GM23338 (cell line): ENCODE measurements at regions not wholly inside any gene's neighbourhood (a gene's known extent, or its start where the extent isn't known, plus 50 kb on each side); places are given as distances from the start of the nearest gene placed in this dataset.

Source experiments
- ATAC-seq: fragments of 200-7000 bp; cut with Tn5 transposase; 3 replicates; pipeline ENCODE4 v1.9.1; 2020
- DNase-seq: peaks from one replicate; pipeline ENCODE4 v3.0.0-alpha.2; 2015; ENCODE audit warnings: low spot score
- H2AFZ ChIP-seq: fragments of 200-600 bp; sonication (generic); 2 replicates; pipeline ENCODE4 v1.8.0; 2016; ENCODE audit warnings: antibody characterized with exemption, mild to moderate bottlenecking, moderate library complexity
- H3F3A ChIP-seq: fragments of 200-600 bp; sonication (generic); replicated peaks from 2 replicates; pipeline ENCODE4 v1.8.0; 2017; ENCODE audit warnings: antibody characterized with exemption, mixed run types, low read depth
- H3K27ac ChIP-seq: fragments of 200-600 bp; sonication (generic); 2 replicates; pipeline ENCODE4 v1.6.1; 2016; ENCODE audit warnings: low read depth
- H3K27me3 ChIP-seq: fragments of 200-600 bp; sonication (generic); 2 replicates; pipeline ENCODE4 v1.8.0; 2016; ENCODE audit warnings: mild to moderate bottlenecking, mixed run types, moderate library complexity; ENCODE audit not compliant: insufficient read depth
- H3K36me3 ChIP-seq: fragments of 200-600 bp; sonication (generic); 2 replicates; pipeline ENCODE4 v1.8.0; 2016; ENCODE audit warnings: mild to moderate bottlenecking; ENCODE audit not compliant: insufficient read depth
- H3K4me1 ChIP-seq: fragments of 200-600 bp; sonication (generic); 2 replicates; pipeline ENCODE4 v1.8.0; 2016; ENCODE audit warnings: mild to moderate bottlenecking, moderate library complexity; ENCODE audit not compliant: insufficient read depth
- H3K4me2 ChIP-seq: fragments of 200-600 bp; sonication (generic); 2 replicates; pipeline ENCODE4 v1.7.1; 2017; ENCODE audit warnings: mixed run types
- H3K4me3 ChIP-seq: fragments of 200-600 bp; sonication (generic); 2 replicates; pipeline ENCODE4 v1.6.1; 2016; ENCODE audit warnings: mixed run types
- H3K79me2 ChIP-seq: fragments of 200-600 bp; sonication (generic); replicated peaks from 2 replicates; pipeline ENCODE4 v1.8.0; 2017; ENCODE audit warnings: mild to moderate bottlenecking; ENCODE audit not compliant: insufficient read depth
- H3K9me2 ChIP-seq: fragments of 200-600 bp; sonication (generic); 2 replicates; pipeline ENCODE4 v1.8.0; 2017; ENCODE audit not compliant: insufficient read depth
- H4K20me1 ChIP-seq: fragments of 200-600 bp; sonication (generic); replicated peaks from 2 replicates; pipeline ENCODE4 v1.8.0; 2017; ENCODE audit warnings: mild to moderate bottlenecking; ENCODE audit not compliant: insufficient read depth
- H3K27ac Mint-ChIP-seq: 2 replicates; pipeline ENCODE4 v1.8.0; 2020; ENCODE audit warnings: inconsistent platforms, mild to moderate bottlenecking, moderate library complexity, mixed read lengths
- H3K27me3 Mint-ChIP-seq: 3 replicates; pipeline ENCODE4 v1.8.0; 2022; ENCODE audit warnings: low read depth, mild to moderate bottlenecking, moderate library complexity, mixed read lengths, inconsistent platforms; ENCODE audit not compliant: insufficient read depth, poor library complexity
- H3K36me3 Mint-ChIP-seq: 3 replicates; pipeline ENCODE4 v1.8.0; 2021; ENCODE audit warnings: low read depth, mild to moderate bottlenecking, inconsistent platforms, moderate library complexity, mixed read lengths
- H3K4me1 Mint-ChIP-seq: 3 replicates; pipeline ENCODE4 v1.8.0; 2020; ENCODE audit warnings: mild to moderate bottlenecking, inconsistent platforms, mixed read lengths
- H3K4me3 Mint-ChIP-seq: 3 replicates; pipeline ENCODE4 v1.8.0; 2021; ENCODE audit warnings: moderate library complexity, mild to moderate bottlenecking, inconsistent platforms, mixed read lengths
- H3K9me3 Mint-ChIP-seq: 3 replicates; pipeline ENCODE4 v1.8.0; 2020; ENCODE audit warnings: moderate library complexity, mild to moderate bottlenecking, inconsistent platforms, mixed read lengths
- CREB1 ChIP-seq: fragments of 250-450 bp; sonication (Bioruptor Pico); IDR thresholded peaks from 2 replicates; pipeline ENCODE4 v1.5.0; 2020; ENCODE audit warnings: low read depth, mild to moderate bottlenecking, moderate library complexity
- EZH2 ChIP-seq: fragments of 200-600 bp; sonication (generic); IDR thresholded peaks from one replicate; pipeline ENCODE4 v1.8.0; 2017; ENCODE audit warnings: antibody characterized with exemption, mild to moderate bottlenecking, low read depth; ENCODE audit not compliant: unreplicated experiment
- EZH2phosphoT487 ChIP-seq: fragments of 200-600 bp; sonication (generic); IDR thresholded peaks from one replicate; pipeline ENCODE4 v1.8.1; 2018; ENCODE audit warnings: antibody characterized with exemption; ENCODE audit not compliant: unreplicated experiment
- JUNB ChIP-seq: IDR thresholded peaks from one replicate; pipeline ENCODE4 v1.6.1; 2016; ENCODE audit warnings: antibody characterized with exemption; ENCODE audit not compliant: unreplicated experiment
- NANOG ChIP-seq: IDR thresholded peaks from 2 replicates; pipeline ENCODE4 v1.6.1; 2016; ENCODE audit warnings: antibody characterized with exemption, borderline replicate concordance
- POLR2AphosphoS5 ChIP-seq: IDR thresholded peaks from 2 replicates; pipeline ENCODE4 v1.6.1; 2016; ENCODE audit warnings: antibody characterized with exemption, low read depth
- STAT1 ChIP-seq: IDR thresholded peaks from one replicate; pipeline ENCODE4 v1.6.1; 2016; ENCODE audit warnings: antibody characterized with exemption; ENCODE audit not compliant: unreplicated experiment
- ZNF114 ChIP-seq: fragments of 250-450 bp; sonication (Bioruptor Pico); IDR thresholded peaks from 2 replicates; pipeline ENCODE4 v1.5.0; 2020; ENCODE audit warnings: mild to moderate bottlenecking, moderate library complexity
- ZNF331 ChIP-seq: fragments of 250-450 bp; sonication (Bioruptor Pico); IDR thresholded peaks from 2 replicates; pipeline ENCODE4 v1.5.0; 2020; ENCODE audit warnings: low read depth, mild to moderate bottlenecking, moderate library complexity
- ZNF462 ChIP-seq: fragments of 250-450 bp; sonication (Bioruptor Pico); IDR thresholded peaks from 2 replicates; pipeline ENCODE4 v1.5.0; 2020; ENCODE audit warnings: mild to moderate bottlenecking, moderate library complexity
- TF ChIP-seq, protein P1 (sequence below): IDR thresholded peaks from 2 replicates; pipeline ENCODE4 v1.6.1; 2016; ENCODE audit warnings: antibody characterized with exemption
- TF ChIP-seq, protein P2 (sequence below), 2 experiments: fragments of 200-600 bp in 1 of 2; sonication (generic) in 1 of 2; conservative IDR thresholded peaks; 2 replicates each; pipeline versions ENCODE4 v1.5.1 to v1.6.1; 2016 to 2017; ENCODE audit warnings: antibody characterized with exemption in 2 of 2, low read depth in 2 of 2, mild to moderate bottlenecking in 2 of 2, moderate library complexity in 1 of 2
- TF ChIP-seq, protein P3 (sequence below): IDR thresholded peaks from one replicate; pipeline ENCODE4 v1.6.1; 2018; ENCODE audit warnings: antibody characterized with exemption; ENCODE audit not compliant: unreplicated experiment

DNA sequence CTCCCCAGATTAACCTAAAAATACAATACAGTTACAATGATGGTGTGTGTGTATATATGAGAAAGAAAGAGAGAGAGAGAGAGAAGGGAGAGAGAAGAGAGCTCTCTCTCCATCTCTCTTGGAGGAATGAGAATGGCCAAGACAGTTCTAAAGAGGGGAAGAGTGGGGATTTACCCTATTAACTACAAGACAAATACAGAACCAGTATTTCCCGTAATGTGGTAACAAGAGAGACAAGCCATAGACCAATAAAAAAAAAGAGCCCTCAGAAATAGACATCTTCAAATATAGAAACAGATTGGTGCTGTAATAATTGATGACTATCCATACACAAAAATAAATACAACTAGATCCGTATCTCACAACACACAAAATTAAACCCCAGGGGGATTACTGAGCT, 87.0 kb downstream of the NSMCE3 start:
- Mint-ChIP-seq H3K27ac (no peak overlapping the region), H3K27me3 (no peaks in the 10 kb centered on the region), H3K9me3 (no peaks in the 10 kb centered on the region), H3K4me1 (no peaks in the 10 kb centered on the region), H3K36me3 (no peaks in the 10 kb centered on the region), H3K4me3 (no peak overlapping the region)
- DNase-seq (no peak), ATAC-seq (no peak)
- no peak overlapping the region for H2AFZ ChIP-seq
- TF ChIP-seq, protein P1, sequence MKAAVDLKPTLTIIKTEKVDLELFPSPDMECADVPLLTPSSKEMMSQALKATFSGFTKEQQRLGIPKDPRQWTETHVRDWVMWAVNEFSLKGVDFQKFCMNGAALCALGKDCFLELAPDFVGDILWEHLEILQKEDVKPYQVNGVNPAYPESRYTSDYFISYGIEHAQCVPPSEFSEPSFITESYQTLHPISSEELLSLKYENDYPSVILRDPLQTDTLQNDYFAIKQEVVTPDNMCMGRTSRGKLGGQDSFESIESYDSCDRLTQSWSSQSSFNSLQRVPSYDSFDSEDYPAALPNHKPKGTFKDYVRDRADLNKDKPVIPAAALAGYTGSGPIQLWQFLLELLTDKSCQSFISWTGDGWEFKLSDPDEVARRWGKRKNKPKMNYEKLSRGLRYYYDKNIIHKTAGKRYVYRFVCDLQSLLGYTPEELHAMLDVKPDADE: no peak
- TF ChIP-seq, protein P2, sequence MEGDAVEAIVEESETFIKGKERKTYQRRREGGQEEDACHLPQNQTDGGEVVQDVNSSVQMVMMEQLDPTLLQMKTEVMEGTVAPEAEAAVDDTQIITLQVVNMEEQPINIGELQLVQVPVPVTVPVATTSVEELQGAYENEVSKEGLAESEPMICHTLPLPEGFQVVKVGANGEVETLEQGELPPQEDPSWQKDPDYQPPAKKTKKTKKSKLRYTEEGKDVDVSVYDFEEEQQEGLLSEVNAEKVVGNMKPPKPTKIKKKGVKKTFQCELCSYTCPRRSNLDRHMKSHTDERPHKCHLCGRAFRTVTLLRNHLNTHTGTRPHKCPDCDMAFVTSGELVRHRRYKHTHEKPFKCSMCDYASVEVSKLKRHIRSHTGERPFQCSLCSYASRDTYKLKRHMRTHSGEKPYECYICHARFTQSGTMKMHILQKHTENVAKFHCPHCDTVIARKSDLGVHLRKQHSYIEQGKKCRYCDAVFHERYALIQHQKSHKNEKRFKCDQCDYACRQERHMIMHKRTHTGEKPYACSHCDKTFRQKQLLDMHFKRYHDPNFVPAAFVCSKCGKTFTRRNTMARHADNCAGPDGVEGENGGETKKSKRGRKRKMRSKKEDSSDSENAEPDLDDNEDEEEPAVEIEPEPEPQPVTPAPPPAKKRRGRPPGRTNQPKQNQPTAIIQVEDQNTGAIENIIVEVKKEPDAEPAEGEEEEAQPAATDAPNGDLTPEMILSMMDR (conservative IDR thresholded peaks at IDR 0.05; ENCODE audit: low read depth in 2 of 2): no peak
- no peak for TF ChIP-seq ZNF114
- no peak for TF ChIP-seq STAT1
- no peak for TF ChIP-seq NANOG
- TF ChIP-seq ZNF331: no peak
- TF ChIP-seq EZH2: no peak
- TF ChIP-seq POLR2AphosphoS5: no peak
- no peak for TF ChIP-seq ZNF462
- TF ChIP-seq JUNB: no peak
- TF ChIP-seq CREB1 (CRISPR knock-in tag): no peak
- TF ChIP-seq, protein P3, sequence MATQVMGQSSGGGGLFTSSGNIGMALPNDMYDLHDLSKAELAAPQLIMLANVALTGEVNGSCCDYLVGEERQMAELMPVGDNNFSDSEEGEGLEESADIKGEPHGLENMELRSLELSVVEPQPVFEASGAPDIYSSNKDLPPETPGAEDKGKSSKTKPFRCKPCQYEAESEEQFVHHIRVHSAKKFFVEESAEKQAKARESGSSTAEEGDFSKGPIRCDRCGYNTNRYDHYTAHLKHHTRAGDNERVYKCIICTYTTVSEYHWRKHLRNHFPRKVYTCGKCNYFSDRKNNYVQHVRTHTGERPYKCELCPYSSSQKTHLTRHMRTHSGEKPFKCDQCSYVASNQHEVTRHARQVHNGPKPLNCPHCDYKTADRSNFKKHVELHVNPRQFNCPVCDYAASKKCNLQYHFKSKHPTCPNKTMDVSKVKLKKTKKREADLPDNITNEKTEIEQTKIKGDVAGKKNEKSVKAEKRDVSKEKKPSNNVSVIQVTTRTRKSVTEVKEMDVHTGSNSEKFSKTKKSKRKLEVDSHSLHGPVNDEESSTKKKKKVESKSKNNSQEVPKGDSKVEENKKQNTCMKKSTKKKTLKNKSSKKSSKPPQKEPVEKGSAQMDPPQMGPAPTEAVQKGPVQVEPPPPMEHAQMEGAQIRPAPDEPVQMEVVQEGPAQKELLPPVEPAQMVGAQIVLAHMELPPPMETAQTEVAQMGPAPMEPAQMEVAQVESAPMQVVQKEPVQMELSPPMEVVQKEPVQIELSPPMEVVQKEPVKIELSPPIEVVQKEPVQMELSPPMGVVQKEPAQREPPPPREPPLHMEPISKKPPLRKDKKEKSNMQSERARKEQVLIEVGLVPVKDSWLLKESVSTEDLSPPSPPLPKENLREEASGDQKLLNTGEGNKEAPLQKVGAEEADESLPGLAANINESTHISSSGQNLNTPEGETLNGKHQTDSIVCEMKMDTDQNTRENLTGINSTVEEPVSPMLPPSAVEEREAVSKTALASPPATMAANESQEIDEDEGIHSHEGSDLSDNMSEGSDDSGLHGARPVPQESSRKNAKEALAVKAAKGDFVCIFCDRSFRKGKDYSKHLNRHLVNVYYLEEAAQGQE: no peak
- TF ChIP-seq EZH2phosphoT487: no peak
- H3K79me2 ChIP-seq: no peaks in the 10 kb centered on the region
- H3K4me1 ChIP-seq: no peaks in the 10 kb centered on the region
- no peak overlapping the region for H3K4me2 ChIP-seq
- H3K27me3 ChIP-seq: no peaks in the 10 kb centered on the region
- H3F3A ChIP-seq: no peaks in the 10 kb centered on the region
- H3K36me3 ChIP-seq: no peaks in the 10 kb centered on the region
- H4K20me1 ChIP-seq: no peaks in the 10 kb centered on the region
- no peak overlapping the region for H3K4me3 ChIP-seq
- no peak overlapping the region for H3K27ac ChIP-seq
- H3K9me2 ChIP-seq: peaks cover 5% of the 10 kb centered on the region; the same call in 1 of the 2 replicates
